Keratinocyte (primary cell): ENCODE measurements at regions not wholly inside any gene's neighbourhood (a gene's known extent, or its start where the extent isn't known, plus 50 kb on each side); places are given as distances from the start of the nearest gene placed in this dataset.
"Not testable (repeated sequence)": the region's sequence is repeated elsewhere in the genome, so short reads cannot be mapped to it uniquely, and the experiment has no call there.

Source experiments
- CTCF ChIP-seq, 3 experiments: IDR thresholded peaks in 1 of 3; conservative IDR thresholded peaks in 1 of 3; optimal IDR thresholded peaks in 1 of 3; 2 replicates in 2 of 3; 3 replicates in 1 of 3; pipeline versions ENCODE3 to v1.5.1; 2011; ENCODE audit warnings: low read length in 3 of 3, mild to moderate bottlenecking in 3 of 3, moderate library complexity in 2 of 3, control low read depth in 1 of 3, inconsistent platforms in 1 of 3; ENCODE audit not compliant: insufficient read depth in 2 of 3; ENCODE audit errors: extremely low read depth in 1 of 3
- EZH2 ChIP-seq: IDR thresholded peaks from one replicate; pipeline ENCODE4 v1.6.1; 2012; ENCODE audit warnings: inconsistent platforms, mild to moderate bottlenecking, low read length, moderate library complexity

GRCh38 chr4:49137043-49137442, 151.0 kb downstream of the CWH43 start:
- not testable (repeated sequence) for TF ChIP-seq CTCF (optimal IDR thresholded peaks at IDR 0.05 in 1 of 3, IDR thresholded peaks at IDR 0.05 in 1 of 3, conservative IDR thresholded peaks at IDR 0.05 in 1 of 3; ENCODE audit: extremely low read depth in 1 of 3, insufficient read depth in 2 of 3, low read length in 3 of 3); EZH2
